Suprapubic skin (tissue), 4 donors: ENCODE measurements at regions not wholly inside any gene's neighbourhood (a gene's known extent, or its start where the extent isn't known, plus 50 kb on each side); places are given as distances from the start of the nearest gene placed in this dataset.

ENCODE experiments used
- CTCF ChIP-seq, 2 donors: fragments of 200-600 bp in 1 of 2; fragments of 450-650 bp in 1 of 2; sonication (generic) in 1 of 2; IDR thresholded peaks; one replicate each; pipeline ENCODE4 v1.5.1; 2016 to 2019; ENCODE audit warnings: antibody characterized with exemption in 2 of 2, mild to moderate bottlenecking in 1 of 2, moderate library complexity in 1 of 2
- EP300 ChIP-seq: sonication (generic); formaldehyde crosslinking; IDR thresholded peaks from one replicate; pipeline ENCODE4 v1.6.1; 2017; ENCODE audit warnings: antibody characterized with exemption
- POLR2A ChIP-seq, 2 donors: fragments of 450-650 bp; IDR thresholded peaks; one replicate each; pipeline ENCODE4 v1.6.1; 2017; ENCODE audit warnings: antibody characterized with exemption in 2 of 2, mild to moderate bottlenecking in 2 of 2, moderate library complexity in 2 of 2
- POLR2AphosphoS5 ChIP-seq, 3 donors: sonication (generic); formaldehyde crosslinking; IDR thresholded peaks; one replicate each; pipeline ENCODE4 v1.6.1; 2017; ENCODE audit warnings: antibody characterized with exemption in 3 of 3

DNA sequence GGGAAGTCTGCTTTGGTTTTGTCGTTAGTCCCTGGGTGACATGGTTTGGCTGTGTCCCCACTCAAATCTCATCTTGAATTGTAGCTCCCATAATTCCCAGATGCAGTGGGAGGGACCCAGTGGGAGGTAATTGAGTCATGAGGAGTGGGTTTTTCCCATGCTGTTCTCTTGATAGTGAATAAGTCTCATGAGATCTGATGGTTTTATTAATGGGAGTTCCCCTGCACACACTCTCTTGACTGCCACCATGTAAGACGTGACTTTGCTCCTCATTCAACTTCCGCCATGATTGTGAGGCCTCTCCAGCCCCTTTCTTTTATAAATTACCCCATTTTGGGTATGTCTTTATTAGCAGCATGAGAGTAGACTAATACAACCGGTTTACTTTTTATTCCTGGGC, 405.8 kb upstream of the ID2 start:
- TF ChIP-seq CTCF (IDR thresholded peaks at IDR 0.05), result no peak
- TF ChIP-seq POLR2A (IDR thresholded peaks at IDR 0.05), result no peak
- TF ChIP-seq POLR2AphosphoS5 (IDR thresholded peaks at IDR 0.05), result no peak
- TF ChIP-seq EP300, result no peak
